ENCODE measurements at regions not wholly inside any gene's neighbourhood (a gene's known extent, or its start where the extent isn't known, plus 50 kb on each side); places are given as distances from the start of the nearest gene placed in this dataset. TPM values are rescaled to one million over a fixed set of nuclear protein-coding genes. Genes with fewer than 3 reads are reported as not detected.

GRCh38 chrX:134173541-134174272 is 63.3 kb upstream of the CCDC160 start:
- no peak for DNase-seq (ENCODE audit: low spot score)

- no peak for DNase-seq (ENCODE audit: low spot score)
Observed at GRCh38 chrX:134174273-134174660, 62.7 kb upstream of the CCDC160 start.

GRCh38 chrX:134174859-134175258 is 62.1 kb upstream of the CCDC160 start:
- DNase-seq (ENCODE audit: low spot score), result no peak

- no peak for DNase-seq (ENCODE audit: low spot score)
Observed at GRCh38 chrX:134177527-134177926, 59.5 kb upstream of the CCDC160 start.

GRCh38 chrX:134180601-134181274 is 56.2 kb upstream of the CCDC160 start:
- no peak for DNase-seq (ENCODE audit: low spot score)

- DNase-seq (ENCODE audit: low spot score), result no peak
Observed at GRCh38 chrX:134181275-134181660, 55.7 kb upstream of the CCDC160 start.

GRCh38 chrX:134183665-134184064 is 53.3 kb upstream of the CCDC160 start:
- no peak for DNase-seq (ENCODE audit: low spot score)

GRCh38 chrX:134184936-134185335 is 52.0 kb upstream of the CCDC160 start:
- DNase-seq (ENCODE audit: low spot score), result no peak

GRCh38 chrX:134186362-134187121 is 50.4 kb upstream of the CCDC160 start:
- peak; percentile 39 for DNase-seq (ENCODE audit: low spot score)

Small RNA genes in the stretch of these regions (small RNA-seq; reads per million reads assigned to genes)
- not detected for gene RF00019
- gene TIMM8BP2, result not detected
